ENCODE measurements at regions not wholly inside any gene's neighbourhood (a gene's known extent, or its start where the extent isn't known, plus 50 kb on each side); places are given as distances from the start of the nearest gene placed in this dataset.

GRCh38 chr6:156315146-156315545, 462.0 kb upstream of the ARID1B start:
- Mint-ChIP-seq H3K27ac (ENCODE audit: unreplicated experiment) (no peak overlapping the region), H3K4me1 (ENCODE audit: low read depth) (peaks cover 4% of the 10 kb centered on the region), H3K36me3 (ENCODE audit: low read depth) (no peaks in the 10 kb centered on the region), H3K27me3 (ENCODE audit: low read depth) (peaks cover 6% of the 10 kb centered on the region), H3K9me3 (ENCODE audit: low read depth) (no peaks in the 10 kb centered on the region), H3K4me3 (ENCODE audit: unreplicated experiment) (no peak overlapping the region)
- TF ChIP-seq, protein P1, sequence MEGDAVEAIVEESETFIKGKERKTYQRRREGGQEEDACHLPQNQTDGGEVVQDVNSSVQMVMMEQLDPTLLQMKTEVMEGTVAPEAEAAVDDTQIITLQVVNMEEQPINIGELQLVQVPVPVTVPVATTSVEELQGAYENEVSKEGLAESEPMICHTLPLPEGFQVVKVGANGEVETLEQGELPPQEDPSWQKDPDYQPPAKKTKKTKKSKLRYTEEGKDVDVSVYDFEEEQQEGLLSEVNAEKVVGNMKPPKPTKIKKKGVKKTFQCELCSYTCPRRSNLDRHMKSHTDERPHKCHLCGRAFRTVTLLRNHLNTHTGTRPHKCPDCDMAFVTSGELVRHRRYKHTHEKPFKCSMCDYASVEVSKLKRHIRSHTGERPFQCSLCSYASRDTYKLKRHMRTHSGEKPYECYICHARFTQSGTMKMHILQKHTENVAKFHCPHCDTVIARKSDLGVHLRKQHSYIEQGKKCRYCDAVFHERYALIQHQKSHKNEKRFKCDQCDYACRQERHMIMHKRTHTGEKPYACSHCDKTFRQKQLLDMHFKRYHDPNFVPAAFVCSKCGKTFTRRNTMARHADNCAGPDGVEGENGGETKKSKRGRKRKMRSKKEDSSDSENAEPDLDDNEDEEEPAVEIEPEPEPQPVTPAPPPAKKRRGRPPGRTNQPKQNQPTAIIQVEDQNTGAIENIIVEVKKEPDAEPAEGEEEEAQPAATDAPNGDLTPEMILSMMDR (IDR thresholded peaks at IDR 0.05): no peak
- no peak for DNase-seq (ENCODE audit: low spot score)

GRCh38 chr6:156313037-156313436, 464.1 kb upstream of the ARID1B start:
- Mint-ChIP-seq H3K27ac (ENCODE audit: unreplicated experiment) (no peak overlapping the region), H3K9me3 (ENCODE audit: low read depth) (no peaks in the 10 kb centered on the region), H3K36me3 (ENCODE audit: low read depth) (no peaks in the 10 kb centered on the region), H3K4me3 (ENCODE audit: unreplicated experiment) (no peak overlapping the region), H3K27me3 (ENCODE audit: low read depth) (peaks cover 6% of the 10 kb centered on the region), H3K4me1 (ENCODE audit: low read depth) (no peaks in the 10 kb centered on the region)
- no peak for DNase-seq (ENCODE audit: low spot score)
- TF ChIP-seq, protein P1 (IDR thresholded peaks at IDR 0.05): no peak

- Mint-ChIP-seq H3K27me3 (ENCODE audit: low read depth) (no peaks in the 10 kb centered on the region), H3K4me1 (ENCODE audit: low read depth) (no peaks in the 10 kb centered on the region), H3K4me3 (ENCODE audit: unreplicated experiment) (no peak overlapping the region), H3K36me3 (ENCODE audit: low read depth) (no peaks in the 10 kb centered on the region), H3K27ac (ENCODE audit: unreplicated experiment) (no peak overlapping the region), H3K9me3 (ENCODE audit: low read depth) (no peaks in the 10 kb centered on the region)
- DNase-seq (ENCODE audit: low spot score): no peak
- TF ChIP-seq, protein P1 (IDR thresholded peaks at IDR 0.05): no peak
These were observed 465.9 kb upstream of the ARID1B start for GRCh38 chr6:156311291-156311690.

- H3K27me3 Mint-ChIP-seq (ENCODE audit: low read depth): no peaks in the 10 kb centered on the region
- no peak for DNase-seq (ENCODE audit: low spot score)
- H3K4me1 Mint-ChIP-seq (ENCODE audit: low read depth): no peaks in the 10 kb centered on the region
- no peaks in the 10 kb centered on the region for H3K36me3 Mint-ChIP-seq (ENCODE audit: low read depth)
- TF ChIP-seq, protein P1 (IDR thresholded peaks at IDR 0.05): no peak
- H3K9me3 Mint-ChIP-seq (ENCODE audit: low read depth): no peaks in the 10 kb centered on the region
- no peak overlapping the region for H3K27ac Mint-ChIP-seq (ENCODE audit: unreplicated experiment)
- H3K4me3 Mint-ChIP-seq (ENCODE audit: unreplicated experiment): no peak overlapping the region
These were observed 466.5 kb upstream of the ARID1B start for GRCh38 chr6:156310701-156311100.

- Mint-ChIP-seq H3K4me1 (ENCODE audit: low read depth) (no peaks in the 10 kb centered on the region), H3K9me3 (ENCODE audit: low read depth) (no peaks in the 10 kb centered on the region), H3K4me3 (ENCODE audit: unreplicated experiment) (no peak overlapping the region), H3K36me3 (ENCODE audit: low read depth) (no peaks in the 10 kb centered on the region), H3K27ac (ENCODE audit: unreplicated experiment) (no peak overlapping the region), H3K27me3 (ENCODE audit: low read depth) (no peaks in the 10 kb centered on the region)
- TF ChIP-seq, protein P1 (IDR thresholded peaks at IDR 0.05): no peak
- no peak for DNase-seq (ENCODE audit: low spot score)
These were observed 468.2 kb upstream of the ARID1B start for GRCh38 chr6:156309017-156309416.
